GM12864 (cell line): ENCODE measurements at regions not wholly inside any gene's neighbourhood (a gene's known extent, or its start where the extent isn't known, plus 50 kb on each side); places are given as distances from the start of the nearest gene placed in this dataset.
"Not testable (repeated sequence)": the region's sequence is repeated elsewhere in the genome, so short reads cannot be mapped to it uniquely, and the experiment has no call there.

Source experiments
- DNase-seq: peaks from one replicate; pipeline ENCODE4 v3.0.0-alpha.2; 2011; ENCODE audit warnings: low read depth
- H3K4me3 ChIP-seq: 2 replicates; pipeline ENCODE4 v1.5.1; 2011; ENCODE audit warnings: mild to moderate bottlenecking, low read depth, low read length, control low read depth
- TF ChIP-seq, protein P1 (sequence below): IDR thresholded peaks from 2 replicates; pipeline ENCODE4 v1.5.1; 2011; ENCODE audit warnings: low read depth, mild to moderate bottlenecking, moderate library complexity, low read length, control low read depth, inconsistent platforms; ENCODE audit errors: missing control alignments

DNA sequence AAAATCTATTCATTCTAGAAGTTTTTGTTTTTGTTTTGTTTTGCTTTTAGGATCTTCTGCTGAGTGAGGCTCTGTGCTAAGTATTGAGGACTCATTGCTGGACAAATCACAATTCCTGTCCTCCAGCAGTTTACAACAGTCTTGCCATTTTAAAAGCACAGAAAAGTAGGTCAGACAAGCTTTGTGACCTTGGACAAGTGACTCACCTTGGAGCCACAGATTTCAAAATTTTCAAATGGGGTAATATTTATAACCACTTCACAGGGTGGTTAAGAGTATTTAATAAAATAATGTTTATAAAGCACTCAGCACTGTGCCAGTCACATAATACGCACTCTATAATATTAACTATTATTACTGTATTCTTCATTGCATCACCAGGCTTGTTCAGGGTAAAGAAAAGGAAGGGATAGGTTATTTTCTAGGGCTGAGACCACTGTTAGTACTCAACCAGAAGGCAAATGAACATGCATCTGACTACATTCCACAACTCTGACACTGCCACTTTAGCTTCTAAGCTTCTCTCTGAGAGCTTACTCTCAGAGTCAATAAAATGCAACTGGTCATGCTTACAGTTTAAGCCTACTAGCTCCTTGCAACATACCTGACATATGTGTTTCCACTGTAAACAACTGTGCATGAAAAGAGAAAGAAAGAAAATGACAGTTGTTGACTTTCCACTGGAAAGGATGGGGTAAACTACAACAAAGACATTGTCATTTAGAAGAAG lies 63.2 kb upstream of the FIBIN start:
- no peak for DNase-seq
- TF ChIP-seq, protein P1, sequence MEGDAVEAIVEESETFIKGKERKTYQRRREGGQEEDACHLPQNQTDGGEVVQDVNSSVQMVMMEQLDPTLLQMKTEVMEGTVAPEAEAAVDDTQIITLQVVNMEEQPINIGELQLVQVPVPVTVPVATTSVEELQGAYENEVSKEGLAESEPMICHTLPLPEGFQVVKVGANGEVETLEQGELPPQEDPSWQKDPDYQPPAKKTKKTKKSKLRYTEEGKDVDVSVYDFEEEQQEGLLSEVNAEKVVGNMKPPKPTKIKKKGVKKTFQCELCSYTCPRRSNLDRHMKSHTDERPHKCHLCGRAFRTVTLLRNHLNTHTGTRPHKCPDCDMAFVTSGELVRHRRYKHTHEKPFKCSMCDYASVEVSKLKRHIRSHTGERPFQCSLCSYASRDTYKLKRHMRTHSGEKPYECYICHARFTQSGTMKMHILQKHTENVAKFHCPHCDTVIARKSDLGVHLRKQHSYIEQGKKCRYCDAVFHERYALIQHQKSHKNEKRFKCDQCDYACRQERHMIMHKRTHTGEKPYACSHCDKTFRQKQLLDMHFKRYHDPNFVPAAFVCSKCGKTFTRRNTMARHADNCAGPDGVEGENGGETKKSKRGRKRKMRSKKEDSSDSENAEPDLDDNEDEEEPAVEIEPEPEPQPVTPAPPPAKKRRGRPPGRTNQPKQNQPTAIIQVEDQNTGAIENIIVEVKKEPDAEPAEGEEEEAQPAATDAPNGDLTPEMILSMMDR = no peak
- H3K4me3 ChIP-seq = no peak overlapping the region

DNA sequence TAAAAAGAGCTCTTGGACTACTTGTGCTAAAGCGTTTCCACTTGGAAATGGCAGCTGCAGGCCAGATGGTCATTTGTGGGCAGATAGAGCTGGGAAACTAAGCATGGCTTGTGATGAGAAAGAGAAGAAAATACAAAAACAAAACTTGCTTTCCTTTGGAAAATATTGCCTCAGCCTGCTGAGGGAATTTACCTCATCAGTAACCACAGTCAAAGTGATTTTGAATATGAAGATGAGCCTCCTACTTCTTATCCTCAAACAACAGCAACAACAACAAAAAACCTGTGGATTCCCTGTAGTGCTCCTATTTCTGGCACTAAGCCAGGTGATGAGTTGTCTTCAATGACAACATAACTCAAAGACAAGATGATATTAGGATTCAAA lies 62.7 kb upstream of the FIBIN start:
- DNase-seq = no peak
- TF ChIP-seq, protein P1 = no peak
- no peak overlapping the region for H3K4me3 ChIP-seq

DNA sequence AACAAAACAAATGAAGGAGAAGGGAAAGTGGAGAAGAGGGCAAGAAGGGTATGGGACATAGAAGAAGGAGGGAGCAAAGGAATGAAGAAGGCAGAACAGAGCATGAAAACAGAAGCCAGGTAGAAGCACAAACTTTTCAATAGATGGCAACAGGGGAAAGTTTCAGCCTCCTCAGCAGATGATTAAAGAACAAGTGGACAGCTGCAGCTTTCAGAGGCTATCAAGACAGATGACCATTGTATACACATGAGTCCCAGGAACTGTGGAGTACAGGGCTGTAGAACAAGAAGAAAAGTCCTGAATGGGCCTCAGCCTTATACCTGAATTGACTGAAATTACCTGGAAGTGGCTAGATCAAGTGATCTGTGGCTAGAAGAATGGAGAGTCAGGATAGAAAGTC lies 62.0 kb upstream of the FIBIN start:
- TF ChIP-seq, protein P1 = no peak
- DNase-seq = no peak
- no peak overlapping the region for H3K4me3 ChIP-seq

DNA sequence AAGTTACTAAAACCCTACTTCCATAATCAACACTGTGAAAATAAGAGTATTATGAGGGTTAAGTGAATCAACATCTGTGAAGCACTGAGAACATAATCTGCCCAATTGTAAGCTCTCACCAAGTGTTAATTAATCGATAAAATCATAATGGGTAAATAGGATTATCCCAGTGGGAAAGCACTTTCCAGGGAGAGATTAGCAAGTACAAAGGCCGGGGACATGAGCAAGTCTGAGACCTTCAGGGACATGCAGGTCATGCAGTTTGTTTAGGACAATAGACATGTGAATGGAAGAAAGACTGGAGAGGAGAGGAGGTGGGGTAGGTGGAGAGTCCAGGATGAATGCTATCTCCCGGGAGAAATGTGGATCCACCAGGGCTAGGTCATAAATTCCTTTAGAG lies 57.8 kb upstream of the FIBIN start:
- TF ChIP-seq, protein P1 = no peak
- no peak overlapping the region for H3K4me3 ChIP-seq
- no peak for DNase-seq

DNA sequence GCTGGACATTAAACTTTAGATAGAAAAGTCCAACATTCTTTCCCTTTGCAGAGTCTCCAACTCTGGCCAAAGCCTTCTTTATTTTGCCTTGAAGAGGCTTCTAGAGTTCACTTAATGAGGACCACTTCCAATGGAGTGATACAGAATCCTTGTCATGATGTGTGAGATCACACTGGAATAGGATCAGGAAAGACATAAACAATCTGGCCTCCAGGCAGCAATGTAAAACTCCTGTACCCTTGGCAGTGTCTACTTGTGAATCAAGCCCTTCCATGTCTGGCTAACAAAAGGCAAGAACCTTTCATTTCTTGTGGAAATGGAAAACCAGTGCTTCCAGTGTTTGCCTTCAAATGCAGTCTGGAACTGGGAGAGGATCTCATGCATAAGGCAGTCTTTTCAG lies 56.5 kb upstream of the FIBIN start:
- TF ChIP-seq, protein P1 = no peak
- DNase-seq = no peak

DNA sequence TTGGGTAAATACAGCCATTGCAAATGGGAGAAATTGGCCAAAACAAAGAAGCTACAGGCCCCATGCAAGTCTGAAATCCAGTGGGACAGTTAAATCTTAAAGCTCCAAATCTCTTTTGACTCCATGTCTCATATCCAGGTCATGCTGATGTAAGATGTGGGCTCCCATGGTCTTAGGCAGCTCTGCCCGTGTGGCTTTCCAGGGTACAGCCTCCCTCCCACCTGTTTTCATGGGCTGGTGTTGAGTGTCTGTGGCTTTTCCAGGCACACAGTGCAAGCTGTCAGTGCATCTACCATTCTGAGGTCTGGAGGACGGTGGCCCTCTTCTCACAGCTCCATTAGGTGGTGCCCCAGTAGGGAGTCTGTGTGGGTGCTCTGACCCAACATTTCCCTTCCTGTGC lies 53.4 kb upstream of the FIBIN start:
- not testable (repeated sequence) for DNase-seq, H3K4me3 ChIP-seq

More for the DNA sequence above, 56.5 kb upstream of the FIBIN start:
- no peak overlapping the region for H3K4me3 ChIP-seq

DNA sequence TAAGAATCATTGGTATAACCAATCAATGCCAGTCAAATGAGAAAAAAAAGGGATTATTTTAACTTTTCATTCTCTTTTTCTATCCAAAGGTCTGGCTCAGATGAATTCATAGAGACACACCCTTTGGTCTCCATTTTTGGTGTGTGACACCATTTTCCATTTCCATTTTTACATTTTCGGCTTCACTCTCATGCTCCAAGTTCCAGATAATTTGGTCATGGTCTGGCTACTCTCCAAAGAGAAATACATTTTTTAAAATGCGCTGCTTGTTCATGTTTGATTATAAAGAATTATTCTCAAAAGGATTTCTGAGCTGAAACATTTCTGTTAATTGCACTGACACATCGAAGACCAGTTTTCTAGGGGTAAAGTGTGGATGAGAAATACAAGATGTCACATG lies 51.6 kb upstream of the FIBIN start:
- TF ChIP-seq, protein P1 = no peak
- no peak overlapping the region for H3K4me3 ChIP-seq
- DNase-seq = no peak
